H1 (cell line): ENCODE measurements at regions not wholly inside any gene's neighbourhood (a gene's known extent, or its start where the extent isn't known, plus 50 kb on each side); places are given as distances from the start of the nearest gene placed in this dataset.

Source experiments
- CTCF ChIA-PET: fragments of 300-600 bp; sonication (Branson Sonifier 250); formaldehyde crosslinking; loops from one replicate; lab custom pipeline; 2021; ENCODE audit not compliant: partially characterized antibody; lab: Charles Lee
- POLR2A ChIA-PET: fragments of 300-600 bp; sonication (Branson Sonifier 250); formaldehyde crosslinking; loops from one replicate; lab custom pipeline; 2021; ENCODE audit warnings: inconsistent platforms; ENCODE audit not compliant: partially characterized antibody; lab: Charles Lee
- DNase-seq, 2 experiments: peaks; one replicate each; pipeline versions ENCODE4 v3.0.0 to v3.0.0-alpha.2; 2010 to 2022; ENCODE audit warnings: low spot score in 2 of 2, low read depth in 1 of 2, mixed read lengths in 1 of 2
- FAIRE-seq: peaks from 2 replicates; lab custom pipeline; 2011; peaks lifted over from hg19 to GRCh38; lab: Jason Lieb, UNC
- H2AFZ ChIP-seq: 2 replicates; pipeline ENCODE4 v1.8.1; 2012; ENCODE audit warnings: low read length, inconsistent platforms
- H2AK5ac ChIP-seq: 2 replicates; pipeline ENCODE4 v1.6.1; 2013; ENCODE audit warnings: low read depth, low read length
- H2BK120ac ChIP-seq: replicated peaks from 2 replicates; pipeline ENCODE3; 2013; ENCODE audit warnings: low read depth, low read length, inconsistent platforms
- H2BK12ac ChIP-seq: 2 replicates; pipeline ENCODE4 v1.6.1; 2013; ENCODE audit warnings: low read depth, low read length
- H2BK15ac ChIP-seq: 2 replicates; pipeline ENCODE4 v1.6.1; 2013; ENCODE audit warnings: low read length
- H2BK20ac ChIP-seq: 2 replicates; pipeline ENCODE4 v1.6.1; 2013; ENCODE audit warnings: low read length
- H2BK5ac ChIP-seq: 2 replicates; pipeline ENCODE4 v1.6.1; 2013; ENCODE audit warnings: low read depth, low read length
- H3K14ac ChIP-seq: 2 replicates; pipeline ENCODE4 v1.6.1; 2013; ENCODE audit warnings: inconsistent platforms; ENCODE audit not compliant: insufficient read length
- H3K18ac ChIP-seq: 2 replicates; pipeline ENCODE4 v1.6.1; 2013; ENCODE audit warnings: low read length; ENCODE audit errors: extremely low read depth
- H3K23ac ChIP-seq: 2 replicates; pipeline ENCODE4 v1.6.1; 2013; ENCODE audit warnings: inconsistent platforms; ENCODE audit not compliant: insufficient read length
- H3K23me2 ChIP-seq: 2 replicates; pipeline ENCODE4 v1.6.1; 2013; ENCODE audit warnings: low read depth, low read length
- H3K27ac ChIP-seq: 2 replicates; pipeline ENCODE4 v1.6.1; 2011; ENCODE audit warnings: low read depth, low read length, inconsistent platforms
- H3K27me3 ChIP-seq, 4 experiments: replicated peaks in 1 of 4; 1 replicate in 1 of 4; 2 replicates in 3 of 4; pipeline versions ENCODE4 v1.6.1 to v1.8.1; 2011 to 2013; ENCODE audit warnings: low read length in 3 of 4, mild to moderate bottlenecking in 3 of 4, inconsistent platforms in 2 of 4, mixed read lengths in 2 of 4, moderate library complexity in 1 of 4; ENCODE audit not compliant: control insufficient read depth in 3 of 4, insufficient read depth in 3 of 4; ENCODE audit errors: extremely low read depth in 1 of 4
- H3K36me3 ChIP-seq, 4 experiments: 2 replicates each; pipeline versions ENCODE4 v1.6.1 to v1.8.1; 2011 to 2013; ENCODE audit warnings: mild to moderate bottlenecking in 4 of 4, low read length in 3 of 4, moderate library complexity in 2 of 4, control low read depth in 1 of 4, inconsistent platforms in 1 of 4; ENCODE audit not compliant: insufficient read depth in 4 of 4, control insufficient read depth in 2 of 4
- H3K4ac ChIP-seq: replicated peaks from 2 replicates; pipeline ENCODE3; 2013; ENCODE audit warnings: low read length, low read depth, mixed read lengths, inconsistent platforms; ENCODE audit not compliant: insufficient read length
- H3K4me1 ChIP-seq, 4 experiments: replicated peaks in 1 of 4; 1 replicate in 1 of 4; 2 replicates in 3 of 4; pipeline versions ENCODE4 v1.6.1 to v1.8.1; 2011 to 2013; ENCODE audit warnings: low read length in 3 of 4, inconsistent platforms in 2 of 4, mixed read lengths in 1 of 4; ENCODE audit not compliant: insufficient read depth in 4 of 4, control insufficient read depth in 3 of 4
- H3K4me2 ChIP-seq, 2 experiments: 2 replicates each; pipeline versions ENCODE4 v1.6.1 to v1.8.1; 2011 to 2013; ENCODE audit warnings: low read depth in 2 of 2, low read length in 2 of 2, control low read depth in 1 of 2, inconsistent platforms in 1 of 2, mild to moderate bottlenecking in 1 of 2; ENCODE audit not compliant: insufficient read depth in 1 of 2
- H3K4me3 ChIP-seq, 4 experiments: fragments of 200-600, 300-600 bp in 1 of 4; sonication (generic), shearing (Covaris generic), sonication (Bioruptor Twin) in 1 of 4; 2 replicates each; pipeline versions ENCODE4 v1.5.1 to v1.8.1; 2011 to 2016; ENCODE audit warnings: low read length in 4 of 4, low read depth in 3 of 4, control low read depth in 2 of 4, inconsistent platforms in 2 of 4, mild to moderate bottlenecking in 2 of 4, mixed read lengths in 1 of 4, moderate library complexity in 1 of 4; ENCODE audit not compliant: insufficient read depth in 2 of 4; ENCODE audit errors: extremely low read depth in 1 of 4
- H3K56ac ChIP-seq: replicated peaks from 2 replicates; pipeline ENCODE3; 2013; ENCODE audit warnings: low read depth, mild to moderate bottlenecking, mixed read lengths, low read length, inconsistent platforms; ENCODE audit not compliant: insufficient read length
- H3K79me1 ChIP-seq: 2 replicates; pipeline ENCODE4 v1.6.1; 2013; ENCODE audit warnings: low read depth, low read length, control low read depth
- H3K79me2 ChIP-seq, 2 experiments: 2 replicates each; pipeline versions ENCODE4 v1.6.1 to v1.8.1; 2012 to 2013; ENCODE audit warnings: low read length in 2 of 2, mild to moderate bottlenecking in 2 of 2, inconsistent platforms in 1 of 2; ENCODE audit not compliant: insufficient read depth in 2 of 2, control insufficient read depth in 1 of 2
- H3K9ac ChIP-seq, 4 experiments: replicated peaks in 1 of 4; 1 replicate in 1 of 4; 2 replicates in 3 of 4; pipeline versions ENCODE4 v1.6.1 to v1.8.1; 2011 to 2013; ENCODE audit warnings: low read depth in 3 of 4, low read length in 3 of 4, control low read depth in 2 of 4, mild to moderate bottlenecking in 2 of 4, moderate library complexity in 2 of 4, inconsistent platforms in 1 of 4; ENCODE audit errors: extremely low read depth in 1 of 4
- H3K9me3 ChIP-seq, 2 experiments: 2 replicates each; pipeline versions ENCODE4 v1.6.1 to v1.8.1; 2012 to 2013; ENCODE audit warnings: mild to moderate bottlenecking in 2 of 2, moderate library complexity in 2 of 2, control low read depth in 1 of 2, inconsistent platforms in 1 of 2, low read depth in 1 of 2, low read length in 1 of 2, mixed read lengths in 1 of 2; ENCODE audit not compliant: insufficient read depth in 2 of 2
- H4K20me1 ChIP-seq, 2 experiments: replicated peaks in 1 of 2; 2 replicates each; pipeline versions ENCODE3 to v1.8.1; 2011 to 2013; ENCODE audit warnings: inconsistent platforms in 2 of 2, low read length in 2 of 2, mild to moderate bottlenecking in 1 of 2; ENCODE audit not compliant: insufficient read depth in 2 of 2, control insufficient read depth in 1 of 2
- H4K5ac ChIP-seq: 2 replicates; pipeline ENCODE4 v1.6.1; 2013; ENCODE audit warnings: low read length, low read depth, mixed read lengths, inconsistent platforms; ENCODE audit not compliant: insufficient read length
- H4K8ac ChIP-seq: 2 replicates; pipeline ENCODE4 v1.8.0; 2013; ENCODE audit warnings: mild to moderate bottlenecking, moderate library complexity, low read length, inconsistent platforms; ENCODE audit not compliant: insufficient read depth; ENCODE audit errors: extremely low read depth
- H4K91ac ChIP-seq: replicated peaks from 2 replicates; pipeline ENCODE3; 2013; ENCODE audit warnings: low read length, mixed read lengths, inconsistent platforms; ENCODE audit not compliant: insufficient read length
- CREB1 ChIP-seq: IDR thresholded peaks from 2 replicates; pipeline ENCODE4 v1.6.1; 2012; ENCODE audit warnings: inconsistent platforms
- GABPA ChIP-seq: IDR thresholded peaks from 2 replicates; pipeline ENCODE4 v1.6.1; 2011; ENCODE audit warnings: mild to moderate bottlenecking, low read length, moderate library complexity, borderline replicate concordance; ENCODE audit not compliant: insufficient read depth
- KDM1A ChIP-seq: fragments of 200-600, 300-600 bp; sonication (generic); IDR thresholded peaks from 2 replicates; pipeline ENCODE4 v1.7.1; 2016; ENCODE audit warnings: mild to moderate bottlenecking, low read length, borderline replicate concordance
- MAFK ChIP-seq: IDR thresholded peaks from 2 replicates; pipeline ENCODE4 v1.6.1; 2012; ENCODE audit warnings: low read depth, mild to moderate bottlenecking, improper control_type of control experiment, low read length
- SIX5 ChIP-seq: IDR thresholded peaks from 2 replicates; pipeline ENCODE4 v1.6.1; 2011; ENCODE audit warnings: mild to moderate bottlenecking, low read depth, low read length
- TAF1 ChIP-seq: IDR thresholded peaks from 2 replicates; pipeline ENCODE4 v1.6.1; 2011; ENCODE audit warnings: mild to moderate bottlenecking, low read depth, low read length
- WGBS, 2 experiments: shearing (Covaris generic) in 1 of 2; methylation state at CpG; one replicate each; pipeline versions ENCODE4 v1.1.6 to v1.1.7; 2013 to 2015; ENCODE audit warnings: low lambda C conversion rate in 2 of 2, mixed read lengths in 2 of 2, inconsistent platforms in 1 of 2, low coverage in 1 of 2, missing lambda C conversion rate in 1 of 2; ENCODE audit not compliant: insufficient replicate concordance in 2 of 2, insufficient coverage in 1 of 2, insufficient read length in 1 of 2; ENCODE audit errors: extremely low coverage in 1 of 2, missing lambda C conversion rate in 1 of 2; 5-methylcytosine and 5-hydroxymethylcytosine counted together

- no peak overlapping the region for H4K91ac ChIP-seq
- no peaks in the 10 kb centered on the region for H3K36me3 ChIP-seq
- TF ChIP-seq CREB1 (no peak), KDM1A (no peak), TAF1 (no peak), GABPA (no peak), MAFK (no peak), SIX5 (no peak)
- TF ChIP-seq, all 59 proteins: peak for 0
- no peak overlapping the region for H3K18ac ChIP-seq
- H2BK5ac ChIP-seq, result no peak overlapping the region
- no peak overlapping the region for H3K14ac ChIP-seq
- H3K23ac ChIP-seq, result no peak overlapping the region
- WGBS, 2 experiments, result 89% methylated on average over 4 of the region's 4 CpGs; no CpG with 5 or more reads in 1 of the 2 experiments
- H3K9me3 ChIP-seq, result no peaks in the 10 kb centered on the region
- no peak overlapping the region for H4K8ac ChIP-seq
- no peak for FAIRE-seq
- no peak overlapping the region for H3K9ac ChIP-seq
- no peak overlapping the region for H2BK20ac ChIP-seq
- H3K79me1 ChIP-seq, result no peaks in the 10 kb centered on the region
- H3K79me2 ChIP-seq, result no peaks in the 10 kb centered on the region
- no peak overlapping the region for H2AK5ac ChIP-seq
- no peak overlapping the region for H3K4me3 ChIP-seq
- no peak overlapping the region for H2BK15ac ChIP-seq
- peaks cover 2% of the 10 kb centered on the region; the same call in 1 of the 2 replicates for H3K23me2 ChIP-seq
- H2BK12ac ChIP-seq, result no peak overlapping the region
- POLR2A ChIA-PET, result no interaction called here
- no peak overlapping the region for H3K4me2 ChIP-seq
- H3K56ac ChIP-seq, result no peak overlapping the region
- 0 out of 7 replicates have a peak, but pooled peaks cover 0 to 1% (median 0%) of the 10 kb centered on the region in 4 experiments for H3K4me1 ChIP-seq
- no peak overlapping the region for H3K4ac ChIP-seq
- no peak overlapping the region for H3K27ac ChIP-seq
- no peak for DNase-seq
- H4K5ac ChIP-seq, result no peak overlapping the region
- no peak overlapping the region; the same call in 1 of the 2 replicates for H2AFZ ChIP-seq
- no peaks in the 10 kb centered on the region for H4K20me1 ChIP-seq
- CTCF ChIA-PET, result no interaction called here
- H3K27me3 ChIP-seq, result no peaks in the 10 kb centered on the region
- no peak overlapping the region for H2BK120ac ChIP-seq
Measured at GRCh38 chr10:2509081-2509531, 558.2 kb upstream of the PFKP start.
